HG03095 (cell line): ENCODE measurements at regions not wholly inside any gene's neighbourhood (a gene's known extent, or its start where the extent isn't known, plus 50 kb on each side); places are given as distances from the start of the nearest gene placed in this dataset.

Experiments used
- ATAC-seq: cut with Tn5 transposase; IDR thresholded peaks from one replicate; pipeline ENCODE4 v1.9.1; 2021; ENCODE audit warnings: moderate library complexity; ENCODE audit not compliant: unreplicated experiment

DNA sequence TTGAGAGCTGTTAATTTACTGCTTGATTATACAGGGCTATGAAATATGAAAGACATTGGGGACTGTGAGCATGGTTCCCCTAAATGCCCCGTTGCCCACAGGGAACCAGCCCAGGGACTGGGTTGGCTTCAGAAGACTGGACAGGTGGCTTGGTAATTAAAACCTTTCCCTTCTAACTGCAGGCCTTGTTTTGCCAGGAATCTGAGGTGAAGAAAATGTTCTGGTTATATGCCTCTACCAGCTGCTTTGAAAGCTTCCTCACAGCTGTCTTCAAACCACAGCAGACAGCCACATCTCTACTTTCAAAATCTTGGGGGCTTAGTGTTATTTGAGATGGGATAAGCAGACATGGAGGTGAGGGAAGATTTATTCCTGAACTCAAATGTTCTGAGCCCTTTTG, 153.3 kb upstream of the SPRY4 start:
- no peak for ATAC-seq

DNA sequence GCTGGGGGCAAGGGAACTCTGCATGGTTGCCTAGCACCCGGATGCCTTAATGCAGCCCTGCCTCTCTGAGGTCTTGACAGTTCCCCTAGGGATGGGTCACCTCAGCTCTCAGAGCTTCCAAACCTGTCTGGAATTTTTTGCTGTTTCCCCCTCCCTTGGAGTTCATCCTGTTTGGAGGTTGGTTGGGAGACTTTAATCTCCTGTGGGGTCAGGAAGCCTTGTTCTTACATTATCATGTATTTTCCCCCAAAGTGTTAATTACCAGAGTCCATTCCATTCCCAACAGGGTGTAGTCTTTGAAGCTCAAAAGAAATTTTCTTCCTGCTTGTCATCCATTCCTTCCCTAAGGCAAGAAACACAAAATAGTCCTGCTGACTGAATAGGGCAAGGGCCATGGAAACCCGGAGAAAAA, 150.3 kb upstream of the SPRY4 start:
- no peak for ATAC-seq

DNA sequence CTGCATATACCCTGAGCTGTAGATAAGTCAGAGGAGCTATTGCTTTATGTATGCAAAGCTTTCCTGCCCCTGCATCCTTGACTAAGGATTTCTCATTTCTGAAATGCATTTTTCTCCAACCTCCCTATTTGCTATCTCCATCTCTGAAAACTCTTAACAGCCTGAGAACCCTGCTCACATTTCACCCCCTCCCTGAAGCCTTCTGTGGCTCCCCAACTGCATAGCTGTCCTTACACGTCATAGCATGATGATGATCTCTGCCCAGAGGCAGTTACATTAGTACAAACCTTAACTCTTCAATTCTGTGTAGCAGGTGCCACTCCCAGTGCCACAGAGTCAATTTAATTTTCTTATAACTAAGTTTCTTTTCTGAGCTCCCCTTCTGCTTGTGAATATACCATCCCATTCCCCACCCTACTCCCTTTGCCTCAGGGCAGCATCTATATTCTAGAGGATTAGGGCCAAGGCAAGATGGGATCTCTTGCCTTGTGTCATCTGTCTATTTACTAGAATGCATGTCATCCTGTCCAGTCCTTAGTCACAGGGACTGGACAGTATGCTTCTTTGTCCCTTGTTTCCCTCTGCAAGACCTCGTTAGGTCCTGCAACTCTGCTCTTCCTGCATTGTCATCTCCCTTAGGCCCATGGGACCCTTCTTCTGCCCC, 149.7 kb upstream of the SPRY4 start:
- ATAC-seq, result no peak

DNA sequence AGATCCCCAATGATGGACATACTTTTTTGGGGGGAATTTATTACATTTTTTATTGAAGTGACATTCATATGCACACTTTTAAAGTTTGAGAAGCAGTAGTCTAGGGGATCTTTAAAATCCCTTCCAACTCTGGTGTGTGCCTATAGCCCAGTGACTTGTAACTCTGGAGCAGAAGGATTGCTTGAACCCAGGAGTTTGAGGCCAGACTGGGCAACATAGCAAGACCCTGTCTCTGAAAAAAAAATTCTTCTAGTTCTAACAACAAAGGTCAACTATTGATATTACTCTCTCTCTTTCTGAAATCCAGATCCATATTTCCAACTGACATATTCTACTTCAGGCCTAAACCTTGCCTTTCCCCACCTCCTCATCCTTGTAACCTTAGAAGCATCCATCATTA, 148.2 kb upstream of the SPRY4 start:
- ATAC-seq, result no peak

DNA sequence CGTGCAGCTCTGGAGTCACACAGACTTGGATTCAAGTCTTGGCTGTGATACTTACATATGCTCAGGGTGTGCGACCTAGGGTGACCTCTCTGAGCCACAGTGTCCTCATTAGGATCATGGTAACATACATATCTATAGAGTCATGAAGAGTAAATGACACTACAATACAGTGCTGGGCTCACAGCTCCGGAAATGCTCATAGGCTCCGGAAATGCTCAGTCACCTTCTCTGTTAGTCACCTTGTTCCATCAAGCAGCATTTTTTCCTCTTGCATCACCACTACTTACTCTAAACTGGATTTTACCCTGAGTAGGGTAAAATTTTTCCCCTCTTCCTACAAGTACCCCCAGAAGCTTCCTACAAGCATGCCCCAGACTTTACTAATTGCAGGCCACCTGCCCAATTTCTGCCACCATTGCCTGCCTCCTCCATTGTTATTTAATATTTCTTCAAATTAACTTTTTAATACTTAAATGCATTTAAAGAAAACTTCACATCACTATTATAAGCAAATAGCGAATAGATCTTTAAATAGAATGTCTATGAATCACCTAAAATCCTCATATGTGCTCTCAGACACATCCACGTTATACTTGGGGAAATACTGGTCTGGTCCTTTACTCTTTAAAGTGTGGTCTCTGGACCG, 147.6 kb upstream of the SPRY4 start:
- no peak for ATAC-seq

DNA sequence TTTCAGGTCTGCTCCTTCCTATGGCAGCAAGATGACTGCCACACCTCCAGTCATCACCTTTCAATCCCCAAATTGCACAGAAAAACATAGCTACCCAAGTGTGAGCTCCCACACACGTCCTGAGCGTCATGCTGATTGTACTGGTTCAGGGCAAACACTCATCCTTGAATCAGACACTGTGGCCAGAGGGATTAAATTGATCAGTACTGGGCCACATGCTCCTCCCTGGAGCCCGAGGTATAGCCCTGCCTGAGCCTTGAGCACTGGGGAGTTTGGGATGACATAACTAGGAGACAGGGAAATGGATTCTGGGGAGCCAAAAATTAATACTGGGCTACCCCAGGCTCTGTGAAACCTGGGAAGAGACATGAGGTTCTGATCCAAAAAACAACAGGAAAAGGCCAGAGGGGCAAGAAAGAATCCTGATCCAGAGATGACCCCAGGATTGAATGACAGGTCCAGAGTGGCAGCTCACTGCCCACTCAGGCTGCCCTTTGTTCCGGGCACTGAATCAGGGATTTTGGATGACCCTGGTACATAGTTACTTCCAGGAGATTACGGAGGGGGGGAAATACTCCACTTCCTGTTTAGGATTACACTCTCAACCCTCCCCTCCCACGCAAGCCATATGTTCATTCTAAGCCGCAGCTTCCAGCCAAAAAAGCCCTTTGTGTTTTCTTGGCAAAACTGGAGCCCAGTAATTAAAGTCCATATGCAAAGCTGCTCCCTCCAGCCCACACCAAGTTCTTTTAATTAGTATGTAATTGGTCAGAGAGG, 141.6 kb upstream of the SPRY4 start:
- no peak for ATAC-seq

DNA sequence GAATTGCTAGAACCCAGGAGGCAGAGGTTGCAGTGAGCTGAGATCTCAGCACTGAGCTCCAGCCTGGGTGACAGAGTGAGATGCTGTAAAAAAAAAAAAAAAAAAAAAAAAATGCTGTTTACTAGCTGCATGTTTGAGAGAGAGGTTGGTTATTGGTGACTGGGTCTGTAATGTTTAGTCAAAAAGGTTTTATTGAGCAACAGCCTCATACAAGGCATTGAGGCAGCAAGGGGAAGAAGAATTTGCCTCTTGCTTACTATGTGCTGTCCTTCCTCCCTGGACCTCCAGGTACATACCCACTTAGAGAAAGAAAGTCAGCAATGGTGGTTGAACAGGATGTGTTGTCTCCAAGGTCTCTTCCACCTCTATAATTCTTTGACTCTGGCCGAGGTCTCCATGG, 140.7 kb upstream of the SPRY4 start:
- ATAC-seq, result no peak

DNA sequence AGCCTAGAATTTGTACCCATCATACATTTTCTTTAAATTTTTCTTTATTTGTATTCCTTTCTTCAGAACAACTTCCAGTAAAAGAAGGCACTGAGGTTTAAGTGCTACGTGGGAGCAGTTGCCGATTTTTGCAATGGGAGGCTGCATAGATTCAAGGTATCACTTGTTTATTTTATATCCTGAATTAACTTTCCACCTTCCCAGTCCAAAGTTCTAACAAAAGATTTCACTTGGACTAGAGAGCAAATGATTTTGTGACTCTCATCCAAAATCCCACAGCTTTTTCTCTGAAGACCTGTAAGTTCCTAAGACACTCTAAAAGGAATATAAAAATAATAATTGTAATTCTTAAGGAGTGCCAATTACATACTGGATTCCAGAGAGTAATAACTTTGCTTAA, 139.1 kb upstream of the SPRY4 start:
- ATAC-seq, result no peak

DNA sequence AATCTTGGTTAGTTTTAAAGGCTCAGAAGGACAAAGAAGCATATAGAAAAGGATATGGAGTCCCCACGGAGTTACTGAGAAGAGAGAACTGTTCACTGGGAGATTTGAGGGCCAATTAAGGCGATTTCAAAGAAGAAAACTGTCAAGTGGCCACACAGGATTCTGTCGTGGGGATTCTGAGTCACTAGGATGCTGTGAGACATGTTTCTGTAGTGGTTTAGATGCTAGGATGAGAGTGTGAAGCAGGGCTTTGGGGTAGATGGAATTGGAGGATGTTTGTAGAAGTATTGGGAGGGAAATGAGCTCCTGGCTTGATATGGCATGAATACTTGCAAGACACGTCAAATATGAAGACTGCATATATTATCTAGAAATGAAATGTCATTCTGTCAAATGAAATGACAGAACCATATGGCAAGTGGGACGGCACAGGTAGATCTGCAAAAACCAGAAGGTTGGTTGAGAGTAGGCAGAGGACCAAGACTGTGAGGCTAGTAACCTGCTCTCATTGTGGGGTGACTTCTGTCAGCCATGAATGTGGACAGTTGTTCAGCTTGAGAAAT, 136.3 kb upstream of the SPRY4 start:
- no peak for ATAC-seq

DNA sequence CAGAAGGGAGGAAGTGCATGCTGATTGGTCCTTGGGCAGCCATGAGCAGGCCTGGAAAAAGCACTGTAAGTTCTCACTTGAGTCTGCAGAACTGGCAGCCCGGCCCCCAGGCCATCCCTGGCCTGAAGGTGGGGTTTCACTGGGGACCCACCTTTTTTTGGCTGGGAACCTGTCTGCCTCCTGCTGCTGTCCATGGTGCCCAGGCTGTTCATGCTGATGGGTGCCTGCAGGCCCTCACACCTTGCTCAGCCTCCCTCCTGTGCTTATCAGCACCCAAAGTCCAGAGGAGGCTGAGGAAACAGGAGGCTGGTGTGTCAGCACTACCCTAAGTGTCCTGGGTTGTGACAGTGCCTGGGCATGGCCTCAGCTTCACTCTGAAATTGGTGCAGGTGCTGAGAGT, 134.4 kb upstream of the SPRY4 start:
- no peak for ATAC-seq

DNA sequence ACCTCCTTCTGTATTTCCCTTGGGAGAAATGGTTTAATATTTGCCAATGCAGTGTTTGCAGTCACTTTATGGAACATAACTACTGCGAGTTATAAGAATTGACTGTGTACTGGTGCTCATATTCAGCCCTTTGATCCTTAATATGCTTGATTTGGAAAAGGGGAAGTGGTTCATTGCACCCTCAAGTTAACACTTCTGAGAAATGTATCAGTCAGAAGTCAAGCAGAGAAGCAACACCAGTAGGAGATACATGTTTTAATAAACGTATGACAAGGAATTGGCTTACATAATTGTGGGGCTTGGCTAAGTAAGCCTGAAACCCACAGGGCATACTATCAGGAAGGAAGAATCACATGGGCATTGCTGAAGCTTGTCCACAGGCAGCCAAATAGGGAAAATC, 131.0 kb upstream of the SPRY4 start:
- no peak for ATAC-seq

DNA sequence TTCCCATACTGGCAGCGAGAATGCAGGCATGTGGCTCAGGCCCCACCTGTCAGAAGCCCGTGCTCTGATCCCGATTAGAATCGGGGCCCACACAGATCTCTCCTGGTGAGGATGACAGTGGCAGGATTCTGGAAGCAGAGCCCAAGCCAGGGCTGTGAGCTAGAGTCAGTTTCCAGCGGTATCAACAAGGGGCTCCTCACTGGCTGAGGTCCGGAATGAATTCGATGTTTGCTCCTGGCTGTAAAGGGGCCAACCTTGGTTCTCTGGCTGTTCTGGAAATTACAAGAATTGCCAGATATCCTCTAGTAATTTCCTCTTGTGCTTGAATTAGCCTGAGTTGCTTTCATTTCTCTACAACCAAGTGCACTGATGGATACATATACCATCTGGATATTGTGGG, 129.1 kb upstream of the SPRY4 start:
- ATAC-seq, result no peak

DNA sequence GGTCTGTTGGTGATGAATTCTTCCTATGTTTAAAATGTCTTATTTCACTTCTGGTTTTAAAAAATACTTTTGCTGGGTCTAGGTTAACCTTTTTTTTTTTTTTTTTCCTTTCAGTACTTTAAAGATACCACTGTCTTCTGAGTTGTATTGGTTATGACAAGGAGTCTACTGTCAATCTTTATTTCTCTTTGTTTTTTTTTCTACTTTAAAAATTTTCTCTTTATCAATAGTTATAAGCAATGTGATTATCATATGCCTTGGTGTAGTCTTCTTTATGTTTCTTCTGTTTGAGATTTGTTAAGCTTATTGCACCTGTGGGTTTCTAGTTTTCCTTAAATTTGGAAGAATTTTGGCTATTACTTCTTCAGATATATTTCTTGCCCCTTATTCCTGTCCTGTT, 125.6 kb upstream of the SPRY4 start:
- no peak for ATAC-seq

DNA sequence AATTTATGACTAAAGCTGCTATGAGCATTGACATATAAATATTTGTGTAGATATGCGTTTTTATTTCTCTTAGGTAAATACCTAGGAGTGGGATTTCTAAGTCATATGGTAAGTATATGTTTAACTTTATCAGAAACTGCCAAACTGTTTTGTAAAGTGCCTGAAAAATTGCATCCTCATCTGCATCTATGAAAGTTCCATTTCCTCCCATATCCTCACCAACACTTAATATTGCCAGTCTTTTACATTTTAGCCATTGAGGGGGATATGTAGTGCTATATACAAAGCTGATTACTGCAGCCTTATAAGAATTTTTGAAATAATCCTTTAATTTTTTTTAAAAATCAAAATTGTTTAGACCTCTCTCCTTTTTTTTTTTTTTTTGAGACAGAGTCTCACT, 123.1 kb upstream of the SPRY4 start:
- no peak for ATAC-seq

DNA sequence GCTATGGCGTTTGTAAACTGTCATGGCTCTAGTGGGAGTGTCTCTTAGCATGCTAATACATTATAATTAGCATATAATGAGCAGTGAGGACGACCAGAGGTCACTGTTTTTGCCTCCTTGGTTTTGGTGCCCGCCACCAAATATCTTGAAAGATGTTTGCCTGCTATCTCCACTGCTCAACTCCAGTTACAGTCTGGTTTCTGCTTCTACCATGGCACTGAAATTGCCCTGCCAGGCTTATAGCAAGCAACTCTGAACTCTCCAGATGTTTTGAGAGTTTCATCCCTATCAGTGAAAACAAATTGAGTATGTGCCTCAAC, 122.1 kb upstream of the SPRY4 start:
- ATAC-seq, result no peak

DNA sequence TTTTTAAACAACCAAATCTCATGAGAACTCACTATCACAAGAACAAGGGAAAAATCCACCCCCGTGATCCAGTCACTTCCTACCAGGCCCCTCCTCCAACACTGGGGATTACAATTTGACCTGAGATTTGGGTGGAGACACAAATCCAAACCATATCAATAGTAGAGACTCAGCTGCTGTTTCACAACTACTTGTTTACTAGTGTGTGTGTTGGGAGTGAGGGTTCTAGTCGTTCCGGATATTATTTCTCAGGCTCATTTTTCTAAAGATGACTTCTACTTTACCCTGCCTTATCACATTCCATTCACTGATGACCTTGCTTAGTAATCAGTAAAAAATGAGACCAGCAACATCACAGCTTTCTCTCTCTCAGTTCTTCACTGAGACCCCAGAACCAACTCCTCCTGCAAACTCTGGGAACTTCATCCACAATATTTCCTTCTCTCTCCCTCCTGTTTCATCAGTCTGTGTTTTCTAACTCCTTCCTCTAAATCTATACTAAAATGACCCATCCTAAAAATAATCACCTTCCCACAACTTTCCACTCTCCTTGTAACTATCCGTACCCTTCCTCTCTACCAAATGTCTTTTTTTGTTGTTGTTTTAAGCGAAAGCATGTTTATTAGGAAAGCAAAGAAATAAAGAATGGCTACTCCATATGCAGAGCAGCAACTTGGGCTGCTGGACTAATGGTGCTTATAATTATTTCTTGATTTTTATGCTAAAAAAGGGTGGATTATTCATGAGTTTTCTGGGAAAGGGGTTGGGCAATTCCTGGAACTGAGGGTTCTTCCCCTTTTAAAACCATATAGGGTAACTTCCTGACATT, 121.5 kb upstream of the SPRY4 start:
- ATAC-seq, result no peak

DNA sequence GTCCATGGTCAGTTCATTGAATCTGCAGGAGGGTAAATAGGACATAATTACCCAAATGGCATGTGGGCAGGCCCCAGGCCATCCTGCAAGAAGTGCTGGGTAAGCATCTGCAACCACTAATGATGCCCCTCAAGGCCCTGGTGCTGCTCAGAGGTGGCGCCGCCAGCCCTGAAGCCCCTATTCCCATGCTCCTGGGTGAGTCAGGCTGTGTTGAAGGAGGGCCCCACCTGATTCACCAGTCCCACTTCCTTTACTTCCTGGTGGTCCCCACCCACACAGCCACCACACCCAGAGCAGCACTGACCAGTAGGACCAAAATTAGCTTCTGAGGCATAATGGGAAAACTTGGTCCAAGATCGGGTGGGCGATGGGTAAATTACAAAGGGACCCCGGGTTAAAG, 120.4 kb upstream of the SPRY4 start:
- no peak for ATAC-seq

DNA sequence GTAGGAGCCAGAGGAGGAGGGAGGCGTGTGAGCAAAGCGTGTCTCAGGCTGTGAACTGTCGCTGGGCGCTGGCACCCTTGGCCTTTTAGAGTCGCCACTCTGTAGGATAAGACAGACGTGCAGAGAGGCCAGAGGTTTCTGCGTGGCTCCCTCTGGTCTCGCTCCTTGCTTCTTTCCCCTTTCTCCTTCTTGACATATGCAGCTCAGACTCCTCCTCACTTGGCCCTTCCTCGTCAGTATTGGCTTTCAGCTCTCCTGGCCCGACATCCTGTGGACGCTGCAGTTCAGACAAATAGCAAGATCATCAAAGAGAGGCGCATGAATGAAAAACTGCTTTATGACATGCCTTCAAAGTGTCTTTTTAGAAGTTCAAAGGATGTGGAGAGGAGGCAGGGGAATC, 116.8 kb upstream of the SPRY4 start:
- ATAC-seq, result no peak

DNA sequence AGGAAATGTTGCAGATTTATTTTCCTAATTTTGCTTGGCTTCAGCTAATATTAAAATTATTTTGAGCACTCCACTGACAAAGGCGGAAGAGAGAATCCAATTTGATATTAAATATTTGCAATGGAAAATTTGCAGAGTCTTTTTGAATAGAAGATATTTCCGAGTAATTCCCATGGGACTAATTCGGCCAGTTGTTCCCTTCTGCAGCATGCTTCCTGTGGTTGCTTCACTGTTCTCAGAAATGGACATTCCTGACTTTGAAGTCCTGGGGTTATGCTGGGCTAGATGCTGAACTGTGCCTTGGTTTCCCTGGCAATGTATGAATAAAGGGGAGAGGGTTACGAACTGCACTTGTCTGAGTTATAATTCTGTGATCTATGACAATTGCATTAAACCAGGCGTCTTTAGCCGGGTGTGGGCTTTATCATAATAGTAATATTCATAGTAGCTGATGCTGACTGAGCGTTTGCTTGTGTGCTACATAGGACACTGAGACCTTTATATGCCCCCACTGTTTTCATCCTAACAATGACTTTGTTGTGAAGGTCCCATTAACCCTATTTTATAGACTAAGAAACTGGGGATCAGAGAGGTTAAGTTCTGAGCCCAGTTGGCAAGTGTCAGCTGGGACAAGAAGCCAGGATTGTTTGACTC, 114.5 kb upstream of the SPRY4 start:
- no peak for ATAC-seq

DNA sequence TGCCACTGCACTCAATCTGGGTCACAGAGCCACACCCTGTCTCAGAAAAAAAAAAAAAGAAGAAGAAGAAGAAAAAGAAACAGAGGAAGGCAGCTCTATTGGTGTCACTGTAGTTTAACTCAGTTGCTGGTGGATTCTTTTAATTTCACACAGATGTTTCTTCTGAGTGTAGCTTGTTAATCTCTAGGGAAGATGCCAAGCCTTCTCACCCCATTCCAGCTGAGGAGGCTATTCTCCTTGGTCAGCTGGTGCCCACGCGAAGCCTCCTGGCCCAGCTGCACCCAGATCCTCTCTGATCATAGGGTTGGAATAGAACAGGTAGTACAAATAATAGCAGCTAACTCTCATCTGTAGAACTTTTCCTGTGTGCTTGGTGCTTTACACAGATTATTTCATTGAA, 113.8 kb upstream of the SPRY4 start:
- no peak for ATAC-seq

DNA sequence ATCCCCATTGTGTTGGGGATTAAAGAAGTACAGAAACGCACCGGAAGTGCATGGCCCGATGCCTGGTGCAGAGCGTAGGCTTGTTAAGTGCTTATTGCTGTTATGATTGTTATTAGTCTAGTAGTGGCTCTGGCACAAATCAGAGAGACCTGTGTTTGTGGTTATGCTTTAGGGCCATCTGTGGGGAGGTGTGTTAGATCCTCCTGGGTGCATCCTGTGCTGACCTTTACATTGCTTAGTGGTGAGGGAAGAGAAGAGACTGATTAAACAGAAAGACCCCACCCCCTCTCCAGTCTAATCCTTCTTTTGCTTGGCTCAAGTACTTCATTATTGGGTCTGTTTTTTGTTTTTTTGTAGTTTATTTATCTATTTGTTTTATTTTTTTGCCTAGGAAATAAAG, 112.7 kb upstream of the SPRY4 start:
- no peak for ATAC-seq
